Smooth muscle cell (in vitro differentiated cells): ENCODE measurements at regions not wholly inside any gene's neighbourhood (a gene's known extent, or its start where the extent isn't known, plus 50 kb on each side); places are given as distances from the start of the nearest gene placed in this dataset.

Source experiments
- DNase-seq: peaks from one replicate; lab custom pipeline; 2025; ENCODE audit not compliant: unreplicated experiment; lab: John Stamatoyannopoulos, UW
- H2AFZ ChIP-seq: fragments of 200-600 bp; sonication (generic); 2 replicates; pipeline ENCODE4 v1.6.0; 2016; ENCODE audit warnings: antibody characterized with exemption, low read depth, mild to moderate bottlenecking
- H3F3A ChIP-seq: fragments of 200-600 bp; sonication (generic); 2 replicates; pipeline ENCODE4 v1.6.0; 2017; ENCODE audit warnings: antibody characterized with exemption, low read depth
- H3K27ac ChIP-seq: fragments of 200-600 bp; sonication (generic); 2 replicates; pipeline ENCODE4 v1.5.1; 2016; ENCODE audit warnings: low read depth, mild to moderate bottlenecking
- H3K27me3 ChIP-seq: fragments of 200-600 bp; sonication (generic); 2 replicates; pipeline ENCODE4 v1.6.1; 2016; ENCODE audit warnings: low read depth, mild to moderate bottlenecking
- H3K36me3 ChIP-seq: fragments of 200-600 bp; sonication (generic); 2 replicates; pipeline ENCODE4 v1.5.1; 2016; ENCODE audit warnings: low read depth
- H3K4me1 ChIP-seq: fragments of 200-600 bp; sonication (generic); 2 replicates; pipeline ENCODE4 v1.5.1; 2016; ENCODE audit warnings: low read depth
- H3K4me2 ChIP-seq: fragments of 200-600 bp; sonication (generic); 2 replicates; pipeline ENCODE4 v1.6.0; 2016; ENCODE audit warnings: mild to moderate bottlenecking
- H3K4me3 ChIP-seq: fragments of 200-600 bp; sonication (generic); 2 replicates; pipeline ENCODE4 v1.5.1; 2016; ENCODE audit warnings: mild to moderate bottlenecking
- H3K79me2 ChIP-seq: fragments of 200-600 bp; sonication (generic); 2 replicates; pipeline ENCODE4 v1.6.0; 2016; ENCODE audit warnings: low read depth, mild to moderate bottlenecking
- H3K9ac ChIP-seq: fragments of 200-600 bp; sonication (generic); 2 replicates; pipeline ENCODE4 v1.6.0; 2016; ENCODE audit warnings: low read depth
- H3K9me3 ChIP-seq: fragments of 200-600 bp; sonication (generic); replicated peaks from 2 replicates; pipeline ENCODE4 v1.5.1; 2016; ENCODE audit warnings: low read depth
- H4K20me1 ChIP-seq: fragments of 200-600 bp; sonication (generic); 2 replicates; pipeline ENCODE4 v1.6.0; 2016; ENCODE audit warnings: low read depth
- CTCF ChIP-seq: fragments of 200-600 bp; sonication (generic); IDR thresholded peaks from 2 replicates; pipeline ENCODE4 v1.5.1; 2017; ENCODE audit warnings: borderline replicate concordance, mild to moderate bottlenecking, antibody characterized with exemption; ENCODE audit not compliant: insufficient read depth, poor library complexity, severe bottlenecking
- WGBS: methylation state at CpG from one replicate; pipeline ENCODE4 v1.1.7; 2016; ENCODE audit warnings: low lambda C conversion rate; 5-methylcytosine and 5-hydroxymethylcytosine counted together

GRCh38 chr6:141618180-141618581 lies 514.5 kb upstream of the GJE1 start:
- Histone ChIP-seq H3K4me1 (no peaks in the 10 kb centered on the region), H3K9me3 (no peaks in the 10 kb centered on the region), H3K27me3 (no peaks in the 10 kb centered on the region), H2AFZ (no peak overlapping the region), H3K79me2 (no peaks in the 10 kb centered on the region), H4K20me1 (no peaks in the 10 kb centered on the region), H3K4me2 (no peak overlapping the region), H3F3A (no peaks in the 10 kb centered on the region), H3K4me3 (no peak overlapping the region), H3K9ac (no peak overlapping the region), H3K36me3 (no peaks in the 10 kb centered on the region), H3K27ac (no peak overlapping the region)
- DNase-seq: no peak
- TF ChIP-seq CTCF: no peak
- 97% methylated on average over 22 of the region's 31 CpGs for WGBS

- H3K9me3 ChIP-seq: no peaks in the 10 kb centered on the region
- no peaks in the 10 kb centered on the region for H3K4me1 ChIP-seq
- H2AFZ ChIP-seq: no peak overlapping the region
- no peak overlapping the region for H3K4me3 ChIP-seq
- H3K27me3 ChIP-seq: no peaks in the 10 kb centered on the region
- WGBS: 58% methylated on average over 5 of the region's 5 CpGs
- no peaks in the 10 kb centered on the region for H4K20me1 ChIP-seq
- H3K36me3 ChIP-seq: peaks cover 5% of the 10 kb centered on the region
- DNase-seq: no peak
- H3K9ac ChIP-seq: no peak overlapping the region
- H3K27ac ChIP-seq: no peak overlapping the region
- no peaks in the 10 kb centered on the region for H3K79me2 ChIP-seq
- no peaks in the 10 kb centered on the region for H3F3A ChIP-seq
- H3K4me2 ChIP-seq: no peak overlapping the region
- TF ChIP-seq CTCF: peak; percentile 19
These were observed 522.0 kb upstream of the GJE1 start for GRCh38 chr6:141610741-141611140.

GRCh38 chr6:141607956-141608355 lies 524.8 kb upstream of the GJE1 start:
- Histone ChIP-seq H3K4me1 (no peaks in the 10 kb centered on the region), H4K20me1 (no peaks in the 10 kb centered on the region), H2AFZ (no peak overlapping the region), H3F3A (no peaks in the 10 kb centered on the region), H3K27me3 (no peaks in the 10 kb centered on the region), H3K79me2 (no peaks in the 10 kb centered on the region), H3K4me3 (no peak overlapping the region), H3K4me2 (no peak overlapping the region), H3K9me3 (no peaks in the 10 kb centered on the region), H3K36me3 (peaks cover 5% of the 10 kb centered on the region), H3K27ac (no peak overlapping the region), H3K9ac (no peak overlapping the region)
- no peak for TF ChIP-seq CTCF
- WGBS: 76% methylated on average over 3 of the region's 3 CpGs
- no peak for DNase-seq

GRCh38 chr6:141598487-141598886 lies 534.2 kb upstream of the GJE1 start:
- H3K27ac ChIP-seq: no peak overlapping the region
- no peak overlapping the region for H3K9ac ChIP-seq
- H3F3A ChIP-seq: no peaks in the 10 kb centered on the region
- no peaks in the 10 kb centered on the region for H3K36me3 ChIP-seq
- H3K4me2 ChIP-seq: no peak overlapping the region
- H2AFZ ChIP-seq: peak overlapping the region; percentile 4
- H3K4me3 ChIP-seq: no peak overlapping the region
- no peaks in the 10 kb centered on the region for H3K27me3 ChIP-seq
- DNase-seq: no peak
- H3K4me1 ChIP-seq: no peaks in the 10 kb centered on the region
- no peaks in the 10 kb centered on the region for H4K20me1 ChIP-seq
- no peaks in the 10 kb centered on the region for H3K9me3 ChIP-seq
- H3K79me2 ChIP-seq: no peaks in the 10 kb centered on the region
- TF ChIP-seq CTCF: no peak
